IPS DF 6.9 (cell line): ENCODE measurements at regions not wholly inside any gene's neighbourhood (a gene's known extent, or its start where the extent isn't known, plus 50 kb on each side); places are given as distances from the start of the nearest gene placed in this dataset.

Experiments used
- DNase-seq: peaks from one replicate; pipeline ENCODE4 v3.0.0-alpha.2; 2013; ENCODE audit warnings: low read depth, low spot score
- H3K27ac ChIP-seq: one replicate; pipeline ENCODE4 v1.5.1; 2013; ENCODE audit warnings: low read length, control low read depth
- H3K27me3 ChIP-seq: 2 replicates; pipeline ENCODE4 v1.6.1; 2013; ENCODE audit warnings: mild to moderate bottlenecking, low read length; ENCODE audit not compliant: control insufficient read depth, insufficient read depth
- H3K36me3 ChIP-seq: 2 replicates; pipeline ENCODE4 v1.6.1; 2013; ENCODE audit warnings: low read length; ENCODE audit not compliant: control insufficient read depth, insufficient read depth
- H3K4me1 ChIP-seq: 2 replicates; pipeline ENCODE4 v1.6.1; 2013; ENCODE audit warnings: low read length; ENCODE audit not compliant: control insufficient read depth, insufficient read depth
- H3K4me3 ChIP-seq: 2 replicates; pipeline ENCODE4 v1.5.1; 2013; ENCODE audit warnings: mild to moderate bottlenecking, low read length
- H3K9me3 ChIP-seq: 2 replicates; pipeline ENCODE4 v1.6.1; 2013; ENCODE audit warnings: low read length, inconsistent platforms; ENCODE audit not compliant: control insufficient read depth, insufficient read depth
- WGBS: extraction: QIAGEN DNeasy Blood & Tissue Kit; methylation state at CpG from one replicate; pipeline ENCODE4 v1.1.7; 2013; ENCODE audit warnings: mixed read lengths, missing lambda C conversion rate; ENCODE audit not compliant: insufficient read length, insufficient coverage; 5-methylcytosine and 5-hydroxymethylcytosine counted together

GRCh38 chr7:156549636-156550035 lies 90.9 kb upstream of the RNF32 start:
- no peaks in the 10 kb centered on the region for H3K27me3 ChIP-seq

GRCh38 chr7:156547884-156548561 lies 92.6 kb upstream of the RNF32 start:
- Histone ChIP-seq H3K4me1 (no peaks in the 10 kb centered on the region; the same call in 1 of the 2 replicates), H3K27ac (no peak overlapping the region), H3K9me3 (no peaks in the 10 kb centered on the region), H3K4me3 (no peak overlapping the region), H3K36me3 (no peaks in the 10 kb centered on the region), H3K27me3 (no peaks in the 10 kb centered on the region)
- DNase-seq = no peak
- no CpG with 5 or more reads among the region's 20 CpGs for WGBS

More at GRCh38 chr7:156549636-156550035, 90.9 kb upstream of the RNF32 start:
- Histone ChIP-seq H3K4me3 (no peak overlapping the region), H3K4me1 (no peaks in the 10 kb centered on the region; the same call in 1 of the 2 replicates), H3K27ac (no peak overlapping the region), H3K36me3 (no peaks in the 10 kb centered on the region), H3K9me3 (no peaks in the 10 kb centered on the region)
- no CpG with 5 or more reads among the region's 9 CpGs for WGBS
- no peak for DNase-seq

GRCh38 chr7:156545979-156546378 lies 94.6 kb upstream of the RNF32 start:
- H3K36me3 ChIP-seq = no peaks in the 10 kb centered on the region
- no peak for DNase-seq
- no peak overlapping the region for H3K27ac ChIP-seq
- H3K4me3 ChIP-seq = no peak overlapping the region
- no CpG with 5 or more reads among the region's 9 CpGs for WGBS
- no peaks in the 10 kb centered on the region; the same call in 1 of the 2 replicates for H3K4me1 ChIP-seq
- H3K27me3 ChIP-seq = no peaks in the 10 kb centered on the region
- H3K9me3 ChIP-seq = no peaks in the 10 kb centered on the region

- DNase-seq = no peak
- H3K4me1 ChIP-seq = no peaks in the 10 kb centered on the region; the same call in 1 of the 2 replicates
- H3K4me3 ChIP-seq = no peak overlapping the region
- H3K9me3 ChIP-seq = no peaks in the 10 kb centered on the region
- H3K27me3 ChIP-seq = no peaks in the 10 kb centered on the region
- H3K36me3 ChIP-seq = no peaks in the 10 kb centered on the region
- no peak overlapping the region for H3K27ac ChIP-seq
- WGBS = no CpG with 5 or more reads among the region's 11 CpGs
Measured at GRCh38 chr7:156544919-156545715, 95.5 kb upstream of the RNF32 start.

- no CpG with 5 or more reads among the region's 33 CpGs for WGBS
- H3K27ac ChIP-seq = no peak overlapping the region
- no peak for DNase-seq
- H3K27me3 ChIP-seq = no peaks in the 10 kb centered on the region
- H3K4me3 ChIP-seq = no peak overlapping the region
- H3K9me3 ChIP-seq = no peaks in the 10 kb centered on the region
- H3K4me1 ChIP-seq = no peaks in the 10 kb centered on the region; the same call in 1 of the 2 replicates
- H3K36me3 ChIP-seq = no peaks in the 10 kb centered on the region
Measured at GRCh38 chr7:156543699-156544598, 96.6 kb upstream of the RNF32 start.

GRCh38 chr7:156540619-156541165 lies 99.9 kb upstream of the RNF32 start:
- Histone ChIP-seq H3K36me3 (no peaks in the 10 kb centered on the region), H3K4me3 (no peak overlapping the region), H3K4me1 (no peaks in the 10 kb centered on the region), H3K9me3 (no peaks in the 10 kb centered on the region), H3K27me3 (no peaks in the 10 kb centered on the region), H3K27ac (no peak overlapping the region)
- DNase-seq = no peak
- no CpG with 5 or more reads among the region's 7 CpGs for WGBS

GRCh38 chr7:156539999-156540398 lies 100.6 kb upstream of the RNF32 start:
- Histone ChIP-seq H3K36me3 (no peaks in the 10 kb centered on the region), H3K27me3 (no peaks in the 10 kb centered on the region), H3K9me3 (no peaks in the 10 kb centered on the region), H3K4me1 (no peaks in the 10 kb centered on the region), H3K27ac (no peak overlapping the region), H3K4me3 (no peak overlapping the region)
- DNase-seq = no peak
- WGBS = no CpG with 5 or more reads among the region's 12 CpGs

- Histone ChIP-seq H3K27me3 (no peaks in the 10 kb centered on the region), H3K4me3 (no peak overlapping the region), H3K9me3 (no peaks in the 10 kb centered on the region), H3K36me3 (no peaks in the 10 kb centered on the region), H3K27ac (no peak overlapping the region), H3K4me1 (no peaks in the 10 kb centered on the region)
- WGBS = no CpG with 5 or more reads among the region's 5 CpGs
- DNase-seq = no peak
Measured at GRCh38 chr7:156537006-156537405, 103.6 kb upstream of the RNF32 start.

GRCh38 chr7:156534925-156535324 lies 105.6 kb upstream of the RNF32 start:
- Histone ChIP-seq H3K27ac (no peak overlapping the region), H3K4me1 (no peaks in the 10 kb centered on the region), H3K4me3 (no peak overlapping the region), H3K36me3 (no peaks in the 10 kb centered on the region), H3K9me3 (no peaks in the 10 kb centered on the region), H3K27me3 (no peaks in the 10 kb centered on the region)
- DNase-seq = no peak
- no CpG with 5 or more reads among the region's 9 CpGs for WGBS

GRCh38 chr7:156533964-156534363 lies 106.6 kb upstream of the RNF32 start:
- no peaks in the 10 kb centered on the region for H3K36me3 ChIP-seq
- no CpG with 5 or more reads among the region's 9 CpGs for WGBS
- no peaks in the 10 kb centered on the region for H3K4me1 ChIP-seq
- DNase-seq = no peak
- H3K4me3 ChIP-seq = no peak overlapping the region
- H3K9me3 ChIP-seq = no peaks in the 10 kb centered on the region
- no peaks in the 10 kb centered on the region for H3K27me3 ChIP-seq
- H3K27ac ChIP-seq = no peak overlapping the region
